Raji (cell line): ENCODE measurements at regions not wholly inside any gene's neighbourhood (a gene's known extent, or its start where the extent isn't known, plus 50 kb on each side); places are given as distances from the start of the nearest gene placed in this dataset.

Source experiments
- POLR2A ChIP-seq: IDR thresholded peaks from 2 replicates; pipeline ENCODE4 v1.6.1; 2011; ENCODE audit warnings: low read depth, low read length, control low read depth; ENCODE audit not compliant: insufficient read depth

DNA sequence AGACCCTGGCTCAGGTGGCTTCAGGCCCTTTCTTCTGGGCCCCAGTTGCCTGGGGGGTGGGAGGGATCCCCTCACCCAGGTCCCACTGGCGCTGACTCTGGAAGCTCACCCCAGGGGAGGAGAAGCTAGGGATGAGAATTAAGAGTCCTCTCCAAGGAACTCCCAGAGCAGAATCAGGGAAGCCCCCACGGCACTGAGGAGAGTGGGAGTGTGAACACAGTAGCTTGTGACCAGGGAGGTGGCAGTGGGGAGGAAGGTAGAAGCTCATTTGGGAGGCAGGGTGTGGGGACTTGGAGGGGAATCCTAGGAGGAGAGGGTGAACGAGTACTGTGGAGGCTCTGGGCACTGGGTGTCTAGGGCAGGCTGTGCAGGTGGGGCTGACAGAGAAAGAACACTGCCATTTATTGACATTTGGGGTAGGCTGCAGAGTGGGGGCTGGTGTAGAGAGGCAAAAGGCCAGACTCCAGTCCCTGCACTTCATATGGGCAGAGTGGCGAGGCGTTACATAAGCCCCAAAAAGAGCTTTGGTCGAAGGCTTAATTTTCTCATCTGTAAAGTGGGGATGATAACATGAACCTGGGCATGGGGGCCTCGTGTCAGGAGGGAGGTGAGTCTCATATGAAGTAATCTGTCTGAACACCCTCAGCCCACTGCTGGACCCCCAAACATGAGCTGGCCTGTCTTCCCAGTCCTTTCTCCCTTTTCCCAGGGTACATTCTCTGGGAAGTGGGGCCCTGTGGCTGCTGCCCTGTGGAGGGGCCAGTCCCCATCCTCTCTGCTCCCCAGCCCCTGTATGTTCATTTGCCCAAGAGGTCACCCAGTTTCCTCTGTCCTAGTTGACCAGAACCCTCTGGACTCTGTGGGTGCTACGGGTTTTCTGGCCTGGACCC lies 80.5 kb downstream of the VEGFA start:
- no peak for TF ChIP-seq POLR2A

- no peak for TF ChIP-seq POLR2A
Measured at GRCh38 chr6:43849844-43850243, 79.8 kb downstream of the VEGFA start.

DNA sequence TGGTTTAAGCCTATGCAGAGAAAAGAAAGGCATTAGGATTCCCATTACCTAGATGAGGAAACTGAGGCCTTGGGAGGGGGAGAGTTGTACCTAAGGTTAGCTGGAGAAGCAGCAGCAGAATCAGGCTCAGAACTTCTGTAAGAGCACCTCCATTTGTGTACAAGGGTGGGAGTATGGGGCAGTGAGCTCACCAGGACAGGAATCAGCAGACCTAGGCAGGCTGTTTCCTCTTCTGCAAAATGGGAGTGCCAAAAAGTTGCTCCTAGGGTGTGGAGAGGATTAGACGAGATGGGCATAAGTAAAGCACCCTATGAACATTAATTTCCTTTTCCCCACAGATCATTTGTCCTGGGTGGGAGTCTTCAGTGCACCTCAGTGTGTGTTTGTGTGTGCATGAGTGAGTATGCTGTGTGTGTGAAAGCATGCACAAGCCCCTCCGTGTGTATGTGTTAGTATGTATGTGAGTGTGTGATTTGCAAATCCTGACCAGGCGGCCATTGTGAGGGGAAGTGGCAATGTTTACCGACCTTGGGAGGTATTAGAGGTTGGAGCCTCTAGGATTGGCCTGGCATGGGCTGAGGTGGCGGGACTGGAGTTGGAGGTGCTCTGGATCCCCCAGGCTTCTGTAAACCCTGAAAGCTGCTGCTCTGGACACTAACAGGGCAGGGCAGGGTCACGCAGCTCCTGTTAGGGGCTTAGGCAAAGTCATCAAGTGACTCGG lies 78.8 kb downstream of the VEGFA start:
- no peak for TF ChIP-seq POLR2A

DNA sequence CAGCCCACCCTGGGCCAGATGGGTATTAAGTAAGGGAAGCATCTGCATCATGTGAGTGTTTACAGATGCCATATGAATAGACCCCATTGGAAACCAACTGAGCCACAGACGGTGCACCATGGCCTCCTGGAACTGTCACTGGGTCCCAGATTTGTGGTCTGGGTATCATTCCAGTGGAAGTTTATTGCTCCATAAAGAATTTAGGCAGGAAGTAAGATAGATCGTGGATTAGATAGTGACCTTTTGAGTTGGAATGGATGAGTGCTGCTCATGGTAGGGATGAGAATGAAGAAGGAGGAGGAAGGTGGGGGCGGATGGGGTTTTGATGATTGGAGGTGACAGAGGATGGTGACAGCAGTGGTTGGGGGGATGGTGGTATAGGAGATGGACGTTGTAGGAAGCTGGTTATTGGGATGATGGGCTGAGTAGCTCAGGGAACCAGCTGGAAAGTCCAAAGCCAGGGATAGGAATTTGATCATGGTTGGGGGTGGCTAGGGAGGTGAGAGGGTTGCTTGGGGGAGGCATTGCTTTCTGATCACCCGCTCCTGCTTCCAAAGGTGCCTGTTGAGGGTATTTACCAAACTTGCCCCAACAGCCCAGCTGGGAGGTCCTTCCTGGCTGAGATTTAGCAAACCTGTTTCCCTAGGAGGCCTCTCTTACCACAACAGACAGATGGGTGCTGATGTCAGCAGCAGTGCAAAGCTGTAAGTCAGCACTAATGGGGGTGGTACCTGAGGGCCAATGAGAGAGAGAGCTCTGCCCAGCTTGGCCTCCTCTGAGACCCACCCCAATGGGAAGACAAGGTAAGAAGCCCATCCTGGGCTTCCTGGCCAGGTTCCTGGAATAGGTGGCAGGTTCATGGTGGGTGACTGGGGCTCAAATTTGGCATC lies 78.0 kb downstream of the VEGFA start:
- TF ChIP-seq POLR2A = no peak

DNA sequence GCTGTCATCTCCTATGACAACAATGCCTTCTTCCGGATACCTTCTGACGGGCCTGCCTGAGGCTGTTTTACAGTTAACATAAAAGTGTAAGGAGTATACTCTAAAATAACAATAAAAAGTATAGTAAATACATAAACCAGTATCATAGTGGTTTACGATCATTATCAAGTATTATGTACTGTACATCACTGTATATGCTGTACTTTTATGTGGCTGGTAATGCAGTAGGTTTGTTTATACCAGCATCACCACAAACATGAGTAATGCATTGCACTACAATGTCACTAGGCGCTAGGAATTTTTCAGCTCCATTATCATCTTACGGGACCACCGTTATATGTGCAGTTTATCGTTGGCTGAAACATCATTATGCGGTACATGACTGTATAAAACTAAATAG lies 76.5 kb downstream of the VEGFA start:
- TF ChIP-seq POLR2A = no peak

DNA sequence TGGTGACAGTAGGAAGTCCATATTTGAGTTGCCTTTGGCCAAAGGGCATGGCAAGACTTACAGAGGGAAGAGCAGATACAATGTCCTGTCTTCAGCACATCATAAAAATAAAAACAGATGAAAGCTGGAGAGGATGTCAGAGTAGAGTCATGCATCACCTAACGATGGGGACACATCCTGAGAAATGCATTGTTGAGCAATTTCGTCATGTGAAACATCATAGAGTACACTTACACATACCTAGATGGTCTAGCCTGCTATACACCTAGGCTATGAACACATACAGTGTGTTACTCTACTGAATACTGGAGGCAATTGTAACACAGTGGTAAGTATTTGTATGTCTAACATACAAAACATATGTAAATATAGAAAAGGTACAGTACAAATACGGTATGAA lies 75.6 kb downstream of the VEGFA start:
- no peak for TF ChIP-seq POLR2A

DNA sequence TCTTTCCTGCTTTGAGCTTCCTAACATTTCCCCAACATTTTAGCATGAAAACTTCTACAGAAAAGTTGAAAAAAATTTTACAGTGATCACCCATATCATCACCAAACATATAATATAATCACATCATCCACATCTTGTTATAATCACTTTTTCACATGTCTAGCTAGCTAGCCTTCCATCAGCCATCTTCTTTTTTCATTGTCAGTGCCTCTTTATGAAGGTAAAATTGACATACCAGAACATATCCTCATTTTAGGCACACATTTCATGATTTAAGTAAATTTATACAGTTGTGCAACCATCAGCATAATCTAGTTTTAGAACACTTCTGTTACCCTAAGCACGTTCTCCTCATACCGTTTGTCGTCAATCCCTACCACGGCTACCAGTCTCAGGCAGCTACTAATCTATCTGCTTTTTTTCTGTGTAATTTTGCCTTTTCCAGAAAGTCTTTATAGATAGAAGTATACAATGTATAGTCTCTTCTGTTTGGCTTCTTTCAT lies 73.7 kb downstream of the VEGFA start:
- TF ChIP-seq POLR2A = no peak

GRCh38 chr6:43843097-43843645 lies 73.2 kb downstream of the VEGFA start:
- TF ChIP-seq POLR2A = no peak

DNA sequence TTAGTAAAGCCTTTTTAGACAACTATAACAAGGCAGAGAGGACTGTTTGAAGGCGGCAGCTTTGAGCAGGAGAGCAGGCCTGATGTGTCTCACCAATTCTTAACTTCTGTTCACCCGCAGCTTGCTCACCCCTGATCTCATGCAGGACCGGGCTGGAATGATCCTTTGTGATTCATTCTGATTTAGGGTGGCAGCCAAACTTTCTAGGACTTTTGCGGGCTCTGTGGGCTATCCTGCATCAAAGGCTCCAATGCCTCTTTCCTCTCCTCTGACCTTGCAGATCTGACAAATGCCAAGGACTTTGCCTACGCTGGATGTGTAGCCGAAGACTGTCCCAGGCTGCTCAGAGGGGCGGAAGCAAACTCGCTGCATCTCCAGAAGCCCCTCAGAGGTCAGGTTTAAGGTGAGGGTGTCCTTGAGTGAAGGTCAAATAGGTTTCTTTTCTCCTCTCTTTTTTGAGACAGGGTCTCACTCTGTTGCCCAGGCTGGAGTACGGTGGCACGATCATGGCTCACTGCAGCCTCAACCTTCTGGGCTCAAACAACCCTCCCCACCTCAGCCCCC lies 72.3 kb downstream of the VEGFA start:
- no peak for TF ChIP-seq POLR2A

GRCh38 chr6:43840490-43841218 lies 70.6 kb downstream of the VEGFA start:
- TF ChIP-seq POLR2A = no peak

DNA sequence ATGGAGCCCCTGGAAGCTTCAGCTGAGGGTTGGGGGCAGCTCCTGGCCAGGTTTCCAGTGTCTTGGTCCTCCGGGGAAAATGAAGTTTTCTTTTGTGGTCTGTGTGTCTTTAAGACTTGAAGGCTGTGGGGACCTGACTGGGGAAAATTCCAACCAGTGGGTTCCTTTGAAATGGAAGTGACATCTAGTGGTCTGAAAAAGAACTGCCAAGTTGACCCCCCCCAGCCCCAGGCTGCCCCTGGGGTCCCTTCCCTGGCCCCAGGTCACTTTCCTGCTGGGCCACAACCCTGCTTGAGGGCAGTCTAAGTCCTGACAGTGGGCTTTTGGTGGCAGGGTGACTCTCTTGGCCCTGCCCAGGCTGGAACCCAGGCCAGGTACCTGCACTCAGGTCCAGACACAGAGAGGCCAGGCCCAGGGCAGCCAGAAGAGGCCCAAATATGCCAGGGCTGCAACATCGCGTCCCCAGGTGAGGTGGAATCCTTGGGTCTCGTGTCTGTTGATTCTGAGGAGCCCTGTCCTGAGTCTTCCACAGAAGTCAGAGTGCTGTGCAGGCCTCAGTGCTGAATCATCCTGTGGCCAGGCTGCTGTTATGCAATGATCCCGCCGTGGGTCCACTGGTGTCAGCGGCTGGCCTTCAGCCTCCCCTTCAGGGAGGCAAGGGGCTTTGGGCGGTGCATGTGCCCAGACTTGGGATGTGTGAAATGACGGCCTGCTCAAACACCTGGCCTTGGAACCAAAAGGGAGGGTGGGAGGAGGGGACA lies 68.4 kb downstream of the VEGFA start:
- no peak for TF ChIP-seq POLR2A

DNA sequence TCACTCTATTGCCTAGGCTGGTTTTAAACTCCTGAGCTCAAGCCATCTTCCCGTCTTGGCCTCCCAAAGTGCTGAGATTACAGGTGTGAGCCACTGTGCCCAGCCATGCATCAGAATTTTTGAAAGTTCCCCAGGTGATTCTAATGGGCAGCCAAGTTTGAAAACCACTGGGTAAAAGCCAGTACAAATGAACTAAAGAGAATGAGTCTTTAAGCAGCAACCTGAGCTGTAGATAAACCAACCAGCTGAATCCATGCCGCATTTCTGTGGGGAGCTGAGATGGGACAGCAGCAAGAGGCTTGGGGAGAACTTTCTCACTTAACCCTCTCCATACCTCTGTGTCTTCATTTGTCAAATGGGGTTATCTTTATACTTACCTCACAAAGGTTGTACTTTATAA lies 67.5 kb downstream of the VEGFA start:
- TF ChIP-seq POLR2A = no peak
